GM20431 (cell line): ENCODE measurements at regions not wholly inside any gene's neighbourhood (a gene's known extent, or its start where the extent isn't known, plus 50 kb on each side); places are given as distances from the start of the nearest gene placed in this dataset.

Experiments
- in situ Hi-C: fragments of 300-500 bp; cut with MseI, MboI; formaldehyde crosslinking; loops from one replicate; pipeline ENCODE4 v1.15.0; 2020; ENCODE audit warnings: low sequenced_read_pairs; ENCODE audit not compliant: unreplicated experiment

DNA sequence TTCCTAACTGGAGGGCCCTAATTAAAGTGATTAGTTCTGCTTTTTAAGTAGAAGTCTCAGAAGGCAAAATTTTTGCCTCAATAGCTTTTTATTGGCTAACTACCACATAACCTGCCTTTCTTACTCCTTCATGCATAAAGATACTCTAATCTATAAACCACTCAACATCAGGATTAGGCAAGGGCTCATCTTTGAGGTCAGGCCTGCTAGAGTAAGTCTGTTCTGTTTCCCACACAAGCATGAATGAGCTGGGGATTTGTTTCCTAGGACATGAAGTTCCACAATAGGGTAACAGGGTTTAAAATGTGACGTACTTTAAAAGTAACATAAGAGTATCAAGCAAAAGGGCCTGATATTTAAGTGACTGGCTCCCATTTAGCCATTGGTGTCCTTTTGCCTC, 522.7 kb upstream of the TYRP1 start:
- in situ Hi-C loops = no loop called here

DNA sequence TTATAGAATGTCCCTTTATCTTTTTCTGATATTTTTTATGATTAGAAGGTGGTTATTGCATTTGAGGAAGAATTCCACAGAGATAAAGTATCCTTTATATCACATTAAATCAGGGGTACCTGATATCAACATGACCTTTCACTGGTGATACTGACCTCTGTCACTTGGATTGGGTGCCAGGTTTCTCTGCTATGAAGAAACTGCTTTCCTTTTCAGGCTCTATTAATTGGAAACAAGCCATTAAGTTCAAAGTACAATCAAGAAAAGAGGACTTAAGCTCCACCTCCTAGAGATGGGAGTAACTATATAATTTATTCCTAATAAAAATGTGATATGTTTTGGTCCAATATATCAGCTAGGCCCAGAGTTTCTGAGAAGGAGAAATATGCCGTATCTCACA, 514.6 kb upstream of the TYRP1 start:
- in situ Hi-C loops = no loop called here

- in situ Hi-C loops = no loop called here
These were observed 510.4 kb upstream of the TYRP1 start for GRCh38 chr9:12182806-12183205.

DNA sequence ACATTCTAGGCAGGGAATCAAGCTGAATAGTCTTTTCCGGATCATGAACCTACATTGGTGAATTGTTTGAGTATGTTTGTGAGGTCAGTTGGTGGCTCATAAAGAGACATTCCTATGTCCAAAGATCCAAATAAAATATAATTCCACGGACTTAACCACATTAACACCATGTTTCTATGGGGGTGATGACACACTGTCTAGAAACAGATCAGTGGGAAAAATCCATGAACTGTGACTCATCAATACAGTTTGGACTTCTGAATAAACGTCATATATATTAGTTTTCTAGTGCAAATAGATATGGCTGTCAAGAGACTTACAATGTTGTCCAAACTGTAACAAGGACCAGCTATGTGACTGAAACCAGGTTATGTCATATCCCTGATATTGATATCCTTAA, 509.9 kb upstream of the TYRP1 start:
- in situ Hi-C loops = no loop called here

DNA sequence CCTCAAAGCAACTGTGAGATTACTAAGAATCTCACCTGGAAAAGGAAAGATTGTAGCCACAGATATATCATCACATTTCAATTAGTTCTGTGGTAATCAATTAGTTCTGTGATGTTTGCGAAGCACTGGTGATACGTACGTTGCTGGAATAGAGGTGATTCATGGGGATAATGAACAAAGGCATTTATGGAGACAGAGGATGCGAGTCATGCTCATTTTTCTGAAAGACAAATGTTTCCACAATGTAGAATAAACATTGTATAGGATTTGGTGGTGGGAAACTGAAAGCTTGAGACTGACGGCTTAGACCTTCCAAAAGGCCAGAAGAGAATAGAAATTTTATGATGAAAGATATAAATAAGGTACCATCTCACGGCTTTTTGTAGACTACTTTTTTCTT, 507.3 kb upstream of the TYRP1 start:
- in situ Hi-C loops = no loop called here

DNA sequence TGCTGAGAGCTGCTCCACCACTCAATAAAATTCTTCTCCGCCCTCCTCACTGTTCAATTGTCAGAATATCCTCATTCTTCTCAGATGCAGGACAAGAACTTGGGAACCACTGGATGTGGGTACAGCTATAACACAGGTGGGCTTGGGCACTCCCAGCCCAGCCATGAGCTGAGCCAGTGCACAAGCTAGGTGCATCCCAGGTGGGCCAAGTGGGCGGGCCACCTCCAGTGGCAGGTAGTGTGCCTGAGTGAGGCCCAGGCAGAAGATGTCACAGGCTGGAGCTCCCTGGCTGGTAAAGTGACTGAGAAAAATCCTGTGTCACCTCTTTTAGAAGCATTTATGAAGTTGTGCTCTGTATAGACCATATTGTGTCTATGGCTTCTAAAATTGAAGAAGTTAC, 501.6 kb upstream of the TYRP1 start:
- in situ Hi-C loops = no loop called here

DNA sequence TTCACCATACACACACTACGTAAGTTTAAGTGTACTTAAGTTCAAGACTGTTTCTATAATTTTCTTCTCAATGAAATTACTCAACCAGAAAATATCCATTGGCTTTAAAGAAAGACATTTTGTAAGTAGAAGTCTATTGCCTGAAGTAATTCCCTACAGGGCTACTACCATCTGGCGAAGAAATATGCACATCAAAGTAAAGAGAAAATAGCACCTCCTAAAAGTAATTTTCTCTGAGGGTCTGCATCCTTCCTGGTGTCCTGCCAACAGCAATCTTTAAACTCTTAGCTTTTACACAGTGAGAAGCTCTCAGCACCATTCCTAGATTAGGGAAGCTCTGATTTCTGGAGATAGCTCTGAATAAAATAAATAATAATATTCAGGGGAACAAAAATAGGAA, 498.5 kb upstream of the TYRP1 start:
- in situ Hi-C loops = no loop called here

- in situ Hi-C loops = no loop called here
These were observed 497.7 kb upstream of the TYRP1 start for GRCh38 chr9:12195456-12195855.

DNA sequence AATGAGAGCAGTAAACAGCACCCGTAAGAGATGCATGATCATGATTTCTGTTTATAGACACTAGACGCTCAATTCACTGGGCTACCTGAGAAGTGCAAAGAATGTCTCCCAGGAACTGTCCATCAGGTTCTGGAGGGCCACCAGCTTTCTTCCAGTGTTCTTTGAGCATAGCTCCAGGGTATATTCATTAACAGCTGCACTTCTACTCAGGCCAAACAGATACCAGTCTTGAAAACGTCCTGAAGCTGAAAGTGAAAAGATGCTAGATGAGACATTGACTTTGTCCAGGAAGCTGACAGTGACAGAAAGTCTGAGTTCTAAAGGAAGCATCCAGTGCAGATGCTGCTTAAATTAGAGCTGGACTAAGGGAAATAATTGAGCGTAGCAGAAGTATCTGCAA, 488.7 kb upstream of the TYRP1 start:
- in situ Hi-C loops = no loop called here

DNA sequence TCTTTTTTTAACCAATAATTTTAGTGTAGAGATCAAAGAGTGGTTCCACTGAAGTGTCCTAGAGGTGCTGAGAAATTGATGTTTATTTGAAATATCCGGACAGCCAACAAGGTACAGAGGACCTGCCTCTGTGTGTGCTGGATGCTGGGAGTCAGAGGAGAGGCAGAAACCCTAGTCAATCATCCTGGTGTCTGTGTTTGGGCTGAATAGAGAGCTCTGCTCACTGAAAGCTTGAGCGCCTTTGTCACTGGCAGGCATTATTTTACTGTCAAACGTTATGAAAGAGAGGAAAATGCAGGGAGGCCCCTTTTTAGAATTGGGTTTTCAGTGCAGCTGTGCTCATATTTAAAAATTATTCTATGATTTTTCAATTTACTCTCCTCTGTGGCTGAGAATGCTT, 480.3 kb upstream of the TYRP1 start:
- in situ Hi-C loops = no loop called here

DNA sequence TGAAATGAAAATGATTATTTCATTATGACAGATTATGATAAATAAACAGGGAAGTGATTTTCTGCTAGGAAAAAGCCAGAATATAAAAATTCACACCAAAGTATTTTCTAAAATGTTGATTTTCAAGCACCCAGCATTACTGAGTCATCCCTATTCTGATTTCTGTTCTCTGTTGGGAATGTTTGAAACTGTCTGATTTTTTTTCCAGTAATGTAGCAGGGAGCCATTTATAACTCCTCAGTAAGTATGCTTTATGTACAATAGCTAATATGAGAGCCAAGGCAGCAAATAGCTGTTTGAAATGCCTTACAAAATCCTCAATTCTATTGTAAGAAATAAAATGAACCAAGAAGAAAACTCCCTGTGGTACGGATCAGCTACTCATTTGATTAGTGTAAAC, 471.7 kb upstream of the TYRP1 start:
- in situ Hi-C loops = no loop called here

DNA sequence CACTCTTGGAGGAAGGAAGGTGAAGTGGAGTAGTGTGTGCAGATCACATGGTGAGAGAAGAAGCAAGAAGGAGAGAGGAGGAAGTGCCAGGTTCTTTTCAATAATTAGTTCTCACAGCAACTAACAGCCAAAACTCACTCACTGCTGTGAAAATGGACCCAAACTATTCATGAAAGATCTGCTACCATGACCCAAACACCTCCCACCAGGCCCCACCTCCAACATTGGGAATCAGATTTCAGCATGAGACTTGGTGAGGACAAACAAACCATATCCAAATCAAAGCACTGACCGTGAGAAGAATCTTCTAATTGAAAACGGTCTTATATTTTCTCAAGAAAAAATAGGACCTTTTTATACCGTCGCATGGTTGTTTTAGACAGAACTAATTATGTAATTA, 468.7 kb upstream of the TYRP1 start:
- in situ Hi-C loops = no loop called here

GRCh38 chr9:12230708-12231107, 462.5 kb upstream of the TYRP1 start:
- in situ Hi-C loops = no loop called here

DNA sequence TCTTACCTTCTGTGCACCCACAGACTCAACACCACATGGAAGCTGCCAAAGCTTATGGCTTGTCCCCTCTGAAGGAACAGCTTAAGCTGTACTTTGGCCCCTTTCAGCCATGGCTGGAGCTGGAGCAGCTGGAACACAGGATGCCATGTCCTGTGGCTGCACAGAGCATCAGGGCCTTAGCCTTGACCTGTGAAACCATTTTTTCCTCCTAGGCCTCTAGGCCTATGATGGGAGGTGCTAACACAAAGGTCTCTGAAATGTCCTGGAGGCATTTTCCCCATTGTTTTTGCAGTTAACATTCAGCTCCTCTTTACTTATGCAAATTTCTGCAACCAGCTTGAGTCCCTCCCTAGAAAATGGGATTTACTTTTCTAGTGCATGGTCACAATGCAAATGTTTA, 461.4 kb upstream of the TYRP1 start:
- in situ Hi-C loops = no loop called here

DNA sequence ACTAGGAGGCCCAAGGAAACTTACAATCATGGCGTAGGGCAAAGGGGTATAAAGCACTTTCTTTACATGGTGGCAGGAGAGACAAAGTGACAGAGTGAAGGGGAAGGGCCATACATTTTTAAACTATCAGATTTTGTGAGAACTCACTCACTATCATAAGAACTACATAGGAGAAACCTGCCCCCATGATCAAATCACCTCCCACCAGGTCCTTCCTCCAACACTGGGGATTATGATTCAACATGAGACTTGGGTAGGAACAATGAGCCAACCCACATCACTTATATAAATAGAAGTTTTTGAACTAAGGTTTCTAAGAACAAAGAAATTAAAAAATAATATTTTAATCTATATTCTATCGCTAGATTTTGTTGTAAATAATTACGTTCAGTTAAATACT, 460.3 kb upstream of the TYRP1 start:
- in situ Hi-C loops = no loop called here

DNA sequence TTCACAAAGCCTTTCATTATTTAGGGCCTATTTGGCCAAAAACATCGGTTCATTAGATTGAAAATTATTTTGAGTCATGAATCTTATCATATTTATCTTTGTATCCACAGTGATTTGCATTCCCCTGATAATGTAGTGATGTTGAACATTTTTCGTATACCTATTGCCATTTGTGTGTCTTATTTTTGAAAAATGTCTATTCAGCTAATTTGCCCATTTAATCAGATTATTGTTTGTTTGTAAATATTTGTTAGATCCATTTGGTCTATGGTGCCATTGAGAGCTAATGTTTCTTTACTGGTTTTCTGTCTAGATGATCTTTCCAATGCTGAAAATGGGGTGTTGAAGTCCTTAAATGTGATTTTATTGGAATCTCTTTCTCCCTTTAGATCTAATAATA, 439.2 kb upstream of the TYRP1 start:
- in situ Hi-C loops = no loop called here

- in situ Hi-C loops = no loop called here
These were observed 426.4 kb upstream of the TYRP1 start for GRCh38 chr9:12266758-12267157.

DNA sequence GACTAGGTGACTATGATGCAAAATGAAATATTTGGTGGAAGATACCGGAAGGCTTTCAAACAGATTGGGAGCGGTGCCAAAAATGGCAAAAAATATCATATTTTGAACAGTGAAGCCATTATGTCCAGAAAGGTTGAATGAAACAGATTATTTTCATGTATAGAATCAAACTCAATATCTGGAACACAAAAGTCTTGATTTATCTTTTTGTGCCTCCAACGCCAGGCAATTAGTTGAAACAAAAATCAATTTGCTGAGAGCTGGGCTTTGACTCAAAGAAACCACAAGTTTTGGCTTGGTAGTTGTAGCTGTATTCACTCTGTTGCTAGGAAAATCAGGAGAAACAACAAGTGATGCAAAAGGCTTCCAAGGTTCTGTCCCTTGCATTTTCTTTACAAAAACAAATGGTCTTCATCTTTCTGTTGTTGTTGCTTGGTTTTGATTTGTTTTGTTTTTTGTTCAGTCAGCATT, 421.7 kb upstream of the TYRP1 start:
- in situ Hi-C loops = no loop called here

GRCh38 chr9:12272471-12273120, 420.6 kb upstream of the TYRP1 start:
- in situ Hi-C loops = no loop called here

DNA sequence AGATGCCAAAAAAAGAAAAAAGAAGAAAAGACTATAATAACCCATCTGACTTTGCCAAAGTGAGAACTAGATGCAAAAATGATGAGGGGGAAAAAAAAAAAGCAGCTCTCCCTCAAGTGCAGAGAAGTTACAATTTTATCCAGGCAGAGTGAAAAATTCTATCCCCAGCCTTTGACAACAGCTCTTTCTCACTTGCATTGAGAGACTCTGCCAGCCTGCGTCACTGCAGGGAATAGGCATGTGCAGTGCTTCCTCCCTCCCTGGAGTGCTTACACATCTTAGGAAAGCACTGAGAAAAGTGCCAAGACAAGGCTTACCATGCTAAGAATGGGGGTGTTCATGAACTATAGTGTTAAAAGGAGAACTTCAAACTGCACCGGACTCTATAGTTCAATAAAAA, 418.6 kb upstream of the TYRP1 start:
- in situ Hi-C loops = no loop called here

- in situ Hi-C loops = no loop called here
These were observed 416.7 kb upstream of the TYRP1 start for GRCh38 chr9:12276505-12276904.

DNA sequence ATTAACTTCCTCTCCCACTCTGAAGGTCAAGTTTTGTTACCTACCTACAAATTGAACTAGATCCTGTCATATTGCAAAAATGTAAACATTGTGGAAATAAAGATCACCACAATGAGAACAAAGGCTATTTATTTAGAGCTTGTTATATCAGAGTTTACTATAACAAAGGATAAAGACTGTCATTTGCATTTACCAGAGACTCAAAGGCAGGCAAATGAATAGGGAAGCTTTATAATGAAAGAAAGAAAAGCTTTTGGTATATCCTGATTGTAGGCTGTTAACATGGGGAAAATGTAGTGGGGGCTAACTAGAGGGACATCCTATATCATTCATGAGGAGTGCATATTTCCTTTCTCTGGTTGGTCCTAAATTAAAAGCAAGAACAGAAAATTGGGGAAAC, 403.5 kb upstream of the TYRP1 start:
- in situ Hi-C loops = no loop called here
